ENCODE measurements at regions not wholly inside any gene's neighbourhood (a gene's known extent, or its start where the extent isn't known, plus 50 kb on each side); places are given as distances from the start of the nearest gene placed in this dataset.

DNA sequence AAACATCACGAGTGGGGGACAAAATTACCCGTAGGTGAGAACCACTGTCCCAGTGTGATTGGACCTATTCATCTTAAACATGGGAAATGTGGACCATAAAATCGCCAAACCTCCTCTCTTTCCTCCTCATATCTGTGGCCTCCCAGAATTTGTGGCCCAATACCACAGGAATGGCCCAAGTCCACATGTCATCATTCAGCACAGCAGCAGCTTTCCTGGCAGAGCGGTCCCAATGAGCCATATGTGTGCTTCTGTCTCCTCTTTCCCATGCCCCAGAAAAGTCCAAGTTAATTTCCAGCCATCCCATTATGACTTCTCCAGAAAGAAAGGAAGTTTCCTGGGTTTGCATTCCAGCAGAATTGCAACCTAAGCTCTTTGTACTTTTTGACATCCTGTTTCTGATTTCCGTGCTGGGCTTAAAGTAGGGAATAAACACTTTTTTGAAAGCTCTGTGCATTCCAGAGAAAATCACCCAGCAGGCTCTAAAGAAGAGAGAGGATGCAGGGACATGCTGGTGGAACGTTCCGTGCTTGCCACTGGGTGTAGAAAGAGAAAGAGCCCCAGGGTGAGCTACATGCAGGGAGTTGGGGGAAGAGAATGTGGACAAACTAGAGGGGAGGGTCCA lies 259.4 kb upstream of the PROK2 start:
- H3K4me3 ChIP-seq (ENCODE audit: low read depth in 2 of 2, low read length in 2 of 2), result no peak overlapping the region
- TF ChIP-seq SIN3A (IDR thresholded peaks at IDR 0.05; ENCODE audit: borderline replicate concordance, insufficient read depth, low read depth, low read length) (no peak), POLR2AphosphoS5 (IDR thresholded peaks at IDR 0.05; ENCODE audit: low read depth, low read length) (no peak), TCF7L2 (IDR thresholded peaks at IDR 0.05; ENCODE audit: low read depth, low read length) (no peak)
- TF ChIP-seq, protein P1, sequence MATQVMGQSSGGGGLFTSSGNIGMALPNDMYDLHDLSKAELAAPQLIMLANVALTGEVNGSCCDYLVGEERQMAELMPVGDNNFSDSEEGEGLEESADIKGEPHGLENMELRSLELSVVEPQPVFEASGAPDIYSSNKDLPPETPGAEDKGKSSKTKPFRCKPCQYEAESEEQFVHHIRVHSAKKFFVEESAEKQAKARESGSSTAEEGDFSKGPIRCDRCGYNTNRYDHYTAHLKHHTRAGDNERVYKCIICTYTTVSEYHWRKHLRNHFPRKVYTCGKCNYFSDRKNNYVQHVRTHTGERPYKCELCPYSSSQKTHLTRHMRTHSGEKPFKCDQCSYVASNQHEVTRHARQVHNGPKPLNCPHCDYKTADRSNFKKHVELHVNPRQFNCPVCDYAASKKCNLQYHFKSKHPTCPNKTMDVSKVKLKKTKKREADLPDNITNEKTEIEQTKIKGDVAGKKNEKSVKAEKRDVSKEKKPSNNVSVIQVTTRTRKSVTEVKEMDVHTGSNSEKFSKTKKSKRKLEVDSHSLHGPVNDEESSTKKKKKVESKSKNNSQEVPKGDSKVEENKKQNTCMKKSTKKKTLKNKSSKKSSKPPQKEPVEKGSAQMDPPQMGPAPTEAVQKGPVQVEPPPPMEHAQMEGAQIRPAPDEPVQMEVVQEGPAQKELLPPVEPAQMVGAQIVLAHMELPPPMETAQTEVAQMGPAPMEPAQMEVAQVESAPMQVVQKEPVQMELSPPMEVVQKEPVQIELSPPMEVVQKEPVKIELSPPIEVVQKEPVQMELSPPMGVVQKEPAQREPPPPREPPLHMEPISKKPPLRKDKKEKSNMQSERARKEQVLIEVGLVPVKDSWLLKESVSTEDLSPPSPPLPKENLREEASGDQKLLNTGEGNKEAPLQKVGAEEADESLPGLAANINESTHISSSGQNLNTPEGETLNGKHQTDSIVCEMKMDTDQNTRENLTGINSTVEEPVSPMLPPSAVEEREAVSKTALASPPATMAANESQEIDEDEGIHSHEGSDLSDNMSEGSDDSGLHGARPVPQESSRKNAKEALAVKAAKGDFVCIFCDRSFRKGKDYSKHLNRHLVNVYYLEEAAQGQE (IDR thresholded peaks at IDR 0.05; ENCODE audit: insufficient read depth in 1 of 2, low read depth in 2 of 2, low read length in 1 of 2), result no peak
- TF ChIP-seq, protein P2, sequence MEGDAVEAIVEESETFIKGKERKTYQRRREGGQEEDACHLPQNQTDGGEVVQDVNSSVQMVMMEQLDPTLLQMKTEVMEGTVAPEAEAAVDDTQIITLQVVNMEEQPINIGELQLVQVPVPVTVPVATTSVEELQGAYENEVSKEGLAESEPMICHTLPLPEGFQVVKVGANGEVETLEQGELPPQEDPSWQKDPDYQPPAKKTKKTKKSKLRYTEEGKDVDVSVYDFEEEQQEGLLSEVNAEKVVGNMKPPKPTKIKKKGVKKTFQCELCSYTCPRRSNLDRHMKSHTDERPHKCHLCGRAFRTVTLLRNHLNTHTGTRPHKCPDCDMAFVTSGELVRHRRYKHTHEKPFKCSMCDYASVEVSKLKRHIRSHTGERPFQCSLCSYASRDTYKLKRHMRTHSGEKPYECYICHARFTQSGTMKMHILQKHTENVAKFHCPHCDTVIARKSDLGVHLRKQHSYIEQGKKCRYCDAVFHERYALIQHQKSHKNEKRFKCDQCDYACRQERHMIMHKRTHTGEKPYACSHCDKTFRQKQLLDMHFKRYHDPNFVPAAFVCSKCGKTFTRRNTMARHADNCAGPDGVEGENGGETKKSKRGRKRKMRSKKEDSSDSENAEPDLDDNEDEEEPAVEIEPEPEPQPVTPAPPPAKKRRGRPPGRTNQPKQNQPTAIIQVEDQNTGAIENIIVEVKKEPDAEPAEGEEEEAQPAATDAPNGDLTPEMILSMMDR (IDR thresholded peaks at IDR 0.05), result no peak
- CTCF ChIA-PET, result no interaction called here

DNA sequence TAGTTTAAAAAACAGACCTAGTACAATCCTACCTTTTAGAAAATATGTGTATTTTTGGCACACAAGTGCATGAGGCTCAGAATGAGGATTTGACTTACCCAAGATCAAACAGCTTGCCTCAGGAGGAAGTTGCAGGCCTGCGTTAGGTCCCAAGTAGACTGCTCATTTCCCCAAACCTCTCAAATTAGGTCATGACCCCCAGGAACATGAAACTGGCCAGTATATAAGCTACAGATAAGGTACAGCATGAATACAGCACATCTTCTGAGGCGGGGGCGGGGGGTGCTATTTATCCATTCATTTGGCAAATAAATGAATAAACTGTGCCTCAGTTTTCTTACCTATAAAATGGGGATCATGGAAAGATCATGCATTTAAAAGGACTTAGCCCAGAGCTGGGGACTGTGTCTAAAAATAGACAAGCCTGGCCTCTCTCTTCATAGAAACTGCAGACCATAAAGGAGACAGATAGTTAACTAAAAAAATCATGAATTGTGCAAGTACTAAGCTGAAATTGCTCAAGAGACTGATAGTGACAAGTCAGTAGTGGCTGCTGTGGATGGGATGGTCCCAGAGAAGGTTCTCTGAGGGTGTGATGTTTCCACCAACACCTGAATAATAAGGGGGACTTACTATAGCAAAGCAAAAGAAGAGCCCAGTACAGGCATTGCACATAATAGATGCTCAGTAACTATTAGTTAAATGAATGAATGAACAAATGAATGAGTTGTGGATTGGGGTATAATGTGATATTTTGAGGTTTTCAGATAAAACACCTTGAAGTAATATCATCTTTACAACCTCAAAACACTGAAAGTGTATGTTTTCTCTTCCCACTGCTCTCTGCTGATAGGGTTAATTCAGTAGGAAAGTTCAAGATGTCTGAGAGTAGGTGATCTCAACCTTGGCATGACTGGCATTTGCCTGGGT lies 258.5 kb upstream of the PROK2 start:
- intact Hi-C loops (cut with micrococcal nuclease; ENCODE audit: unreplicated experiment), result no loop called here
- no TSS peak for BruUV-seq (replicated peaks)
- no peaks in the 10 kb centered on the region for H3K4me1 ChIP-seq (ENCODE audit: control insufficient read depth, insufficient read depth, low read length)
- no peaks in the 10 kb centered on the region for H3K27me3 ChIP-seq (ENCODE audit: control insufficient read depth, insufficient read depth, low read length)
- CTCF ChIA-PET, result no interaction called here
- no peak overlapping the region for H3K27ac ChIP-seq (ENCODE audit: low read length)
- in situ Hi-C loops (cut with HindIII; ENCODE audit: low pct_unique_long_range_greater_than_20kb, low sequenced_read_pairs), result no loop called here
- H3K4me3 ChIP-seq (ENCODE audit: low read depth in 2 of 2, low read length in 2 of 2), result no peak overlapping the region
- no peaks in the 10 kb centered on the region for H3K36me3 ChIP-seq (ENCODE audit: control insufficient read depth, insufficient read depth, low read length)
- POLR2A ChIA-PET, result no interaction called here
- TF ChIP-seq POLR2AphosphoS5 (IDR thresholded peaks at IDR 0.05; ENCODE audit: low read depth, low read length) (no peak), SIN3A (IDR thresholded peaks at IDR 0.05; ENCODE audit: borderline replicate concordance, insufficient read depth, low read depth, low read length) (no peak), TCF7L2 (IDR thresholded peaks at IDR 0.05; ENCODE audit: low read depth, low read length) (no peak)
- TF ChIP-seq, protein P1 (IDR thresholded peaks at IDR 0.05; ENCODE audit: insufficient read depth in 1 of 2, low read depth in 2 of 2, low read length in 1 of 2), result no peak
- TF ChIP-seq, protein P2 (IDR thresholded peaks at IDR 0.05), result no peak
- no peaks in the 10 kb centered on the region for H3K9me3 ChIP-seq (ENCODE audit: control insufficient read depth, insufficient read depth, low read depth, low read length)
- ATAC-seq, result no peak
- DNase-seq (ENCODE audit: low read depth, low spot score), result no peak

More for the DNA sequence above, 259.4 kb upstream of the PROK2 start:
- no peak for DNase-seq (ENCODE audit: low read depth, low spot score)
- no peak for ATAC-seq
- in situ Hi-C loops (cut with HindIII; ENCODE audit: low pct_unique_long_range_greater_than_20kb, low sequenced_read_pairs) (no loop called here), intact Hi-C loops (cut with micrococcal nuclease; ENCODE audit: unreplicated experiment) (no loop called here)
- Histone ChIP-seq H3K36me3 (ENCODE audit: control insufficient read depth, insufficient read depth, low read length) (no peaks in the 10 kb centered on the region), H3K9me3 (ENCODE audit: control insufficient read depth, insufficient read depth, low read depth, low read length) (no peaks in the 10 kb centered on the region), H3K4me1 (ENCODE audit: control insufficient read depth, insufficient read depth, low read length) (no peaks in the 10 kb centered on the region), H3K27me3 (ENCODE audit: control insufficient read depth, insufficient read depth, low read length) (no peaks in the 10 kb centered on the region), H3K27ac (ENCODE audit: low read length) (no peak overlapping the region)
- POLR2A ChIA-PET, result no interaction called here
- no TSS peak for BruUV-seq (replicated peaks)
